ENCODE measurements at regions not wholly inside any gene's neighbourhood (a gene's known extent, or its start where the extent isn't known, plus 50 kb on each side); places are given as distances from the start of the nearest gene placed in this dataset.

- Histone ChIP-seq H3K4me1 (ENCODE audit: insufficient read depth, low read length) (peaks cover 2% of the 10 kb centered on the region; the same call in 1 of the 2 replicates), H4K8ac (replicated peaks; ENCODE audit: insufficient read length, low read depth, low read length) (no peak overlapping the region), H3K23ac (ENCODE audit: insufficient read length, low read depth, low read length) (no peak overlapping the region), H2BK5ac (ENCODE audit: insufficient read length, low read length) (no peak overlapping the region), H3K9ac (ENCODE audit: extremely low read depth, insufficient read length, low read length) (no peak overlapping the region), H3K4me2 (ENCODE audit: insufficient read depth, insufficient read length, low read length) (peak overlapping the region; percentile 5), H3K9me3 (ENCODE audit: control insufficient read depth, low read depth, low read length) (no peaks in the 10 kb centered on the region), H2BK15ac (ENCODE audit: low read depth, low read length) (no peak overlapping the region), H3K4ac (ENCODE audit: low read depth, low read length) (no peak overlapping the region), H3K23me2 (ENCODE audit: insufficient read length, low read depth, low read length, poor library complexity, severe bottlenecking) (no peaks in the 10 kb centered on the region), H3K14ac (ENCODE audit: insufficient read depth, low read length) (peak overlapping the region; percentile 60), H2AK5ac (ENCODE audit: insufficient read length, low read length) (no peak overlapping the region), H3K18ac (ENCODE audit: insufficient read length, low read depth, low read length) (peak overlapping the region; percentile 36), H3K27me3 (ENCODE audit: insufficient read depth, low read length) (no peaks in the 10 kb centered on the region), H3K79me1 (ENCODE audit: insufficient read depth, low read depth, low read length, poor library complexity, severe bottlenecking) (no peaks in the 10 kb centered on the region), H2AFZ (ENCODE audit: low read length) (no peak overlapping the region), H4K5ac (ENCODE audit: insufficient read length, low read depth, low read length) (no peak overlapping the region), H2BK120ac (ENCODE audit: low read depth, low read length, poor library complexity, severe bottlenecking) (no peak overlapping the region), H4K91ac (ENCODE audit: insufficient read length, low read depth, low read length) (no peak overlapping the region), H4K20me1 (ENCODE audit: control insufficient read depth, insufficient read depth, insufficient read length) (no peaks in the 10 kb centered on the region), H2BK12ac (ENCODE audit: insufficient read length, low read depth, low read length) (no peak overlapping the region), H2BK20ac (ENCODE audit: low read depth, low read length, poor library complexity, severe bottlenecking) (no peak overlapping the region), H3T11ph (ENCODE audit: low read length) (no peak overlapping the region), H3K56ac (ENCODE audit: insufficient read length, low read depth, low read length) (no peak overlapping the region), H3K79me2 (ENCODE audit: insufficient read depth, low read length) (no peaks in the 10 kb centered on the region), H3K27ac (ENCODE audit: insufficient read length, low read depth, low read length) (no peak overlapping the region)
- Mint-ChIP-seq H3K9me3 (peaks cover 3 to 5% of the 10 kb centered on the region in 2 experiments), H3K36me3 (ENCODE audit: insufficient read depth in 1 of 3, low read depth in 3 of 3) (peaks cover 0 to 5% (median 3%) of the 10 kb centered on the region in 3 experiments; a peak in 4 of 7 replicates), H3K4me3 (peak overlapping the region; percentile 19 to 27; a peak in 3 of 5 replicates), H3K27me3 (ENCODE audit: low read depth) (peaks cover 15% of the 10 kb centered on the region), H3K4me1 (peaks cover 38 to 54% of the 10 kb centered on the region in 2 experiments), H3K27ac (peak overlapping the region; percentile 87 to 96 (median 90); a peak in 6 of 7 replicates)
- no CpG with 5 or more reads among the region's 21 CpGs for WGBS (ENCODE audit: extremely low coverage, insufficient read length, low lambda C conversion rate)
- no peak for TF ChIP-seq CTCF (conservative IDR thresholded peaks at IDR 0.05)
- DNase-seq, result peak; percentile 94
Measured at GRCh38 chr15:70196372-70197316, 98.9 kb upstream of the TLE3 start.
